ENCODE measurements at regions not wholly inside any gene's neighbourhood (a gene's known extent, or its start where the extent isn't known, plus 50 kb on each side); places are given as distances from the start of the nearest gene placed in this dataset.
"Not testable (repeated sequence)": the region's sequence is repeated elsewhere in the genome, so short reads cannot be mapped to it uniquely, and the experiment has no call there.

- no peaks in the 10 kb centered on the region for H3K4me1 Mint-ChIP-seq
- no peak for DNase-seq (ENCODE audit: low read depth, low spot score)
- H3K4me3 Mint-ChIP-seq: no peak overlapping the region
- H3K36me3 Mint-ChIP-seq (ENCODE audit: low read depth): peaks cover 2% of the 10 kb centered on the region
- H3K27ac Mint-ChIP-seq (ENCODE audit: unreplicated experiment): no peak overlapping the region
- peaks cover 6% of the 10 kb centered on the region for H3K9me3 Mint-ChIP-seq
- H3K27me3 Mint-ChIP-seq (ENCODE audit: low read depth): no peaks in the 10 kb centered on the region
- TF ChIP-seq CTCF (conservative IDR thresholded peaks at IDR 0.05): no peak
Observed at GRCh38 chr12:102653406-102653805, 173.0 kb upstream of the IGF1 start.

- no peak overlapping the region for H3K27ac Mint-ChIP-seq (ENCODE audit: unreplicated experiment)
- no peaks in the 10 kb centered on the region for H3K27me3 Mint-ChIP-seq (ENCODE audit: low read depth)
- TF ChIP-seq CTCF (conservative IDR thresholded peaks at IDR 0.05): no peak
- H3K4me3 Mint-ChIP-seq: no peak overlapping the region
- no peak for DNase-seq (ENCODE audit: low read depth, low spot score)
- peaks cover 4% of the 10 kb centered on the region for H3K9me3 Mint-ChIP-seq
- H3K36me3 Mint-ChIP-seq (ENCODE audit: low read depth): no peaks in the 10 kb centered on the region
- no peaks in the 10 kb centered on the region for H3K4me1 Mint-ChIP-seq
Observed at GRCh38 chr12:102652645-102653313, 172.4 kb upstream of the IGF1 start.

GRCh38 chr12:102645968-102646367, 165.6 kb upstream of the IGF1 start:
- Mint-ChIP-seq H3K4me1 (no peaks in the 10 kb centered on the region), H3K4me3 (no peak overlapping the region), H3K9me3 (peaks cover 16% of the 10 kb centered on the region), H3K36me3 (ENCODE audit: low read depth) (no peaks in the 10 kb centered on the region), H3K27ac (ENCODE audit: unreplicated experiment) (no peak overlapping the region), H3K27me3 (ENCODE audit: low read depth) (no peaks in the 10 kb centered on the region)
- no peak for TF ChIP-seq CTCF (conservative IDR thresholded peaks at IDR 0.05)
- no peak for DNase-seq (ENCODE audit: low read depth, low spot score)

GRCh38 chr12:102643879-102644575, 163.7 kb upstream of the IGF1 start:
- Mint-ChIP-seq H3K27ac (ENCODE audit: unreplicated experiment) (no peak overlapping the region), H3K36me3 (ENCODE audit: low read depth) (no peaks in the 10 kb centered on the region), H3K4me3 (no peak overlapping the region), H3K27me3 (ENCODE audit: low read depth) (no peaks in the 10 kb centered on the region), H3K9me3 (peaks cover 21% of the 10 kb centered on the region), H3K4me1 (no peaks in the 10 kb centered on the region)
- no peak for DNase-seq (ENCODE audit: low read depth, low spot score)
- no peak for TF ChIP-seq CTCF (conservative IDR thresholded peaks at IDR 0.05)

GRCh38 chr12:102642199-102642598, 161.8 kb upstream of the IGF1 start:
- Mint-ChIP-seq H3K4me1 (no peaks in the 10 kb centered on the region), H3K27ac (ENCODE audit: unreplicated experiment) (no peak overlapping the region), H3K36me3 (ENCODE audit: low read depth) (no peaks in the 10 kb centered on the region), H3K9me3 (peaks cover 21% of the 10 kb centered on the region), H3K4me3 (no peak overlapping the region), H3K27me3 (ENCODE audit: low read depth) (no peaks in the 10 kb centered on the region)
- TF ChIP-seq CTCF (conservative IDR thresholded peaks at IDR 0.05): no peak
- no peak for DNase-seq (ENCODE audit: low read depth, low spot score)

GRCh38 chr12:102640658-102641057, 160.3 kb upstream of the IGF1 start:
- H3K27me3 Mint-ChIP-seq (ENCODE audit: low read depth); H3K4me3 Mint-ChIP-seq; H3K27ac Mint-ChIP-seq (ENCODE audit: unreplicated experiment); DNase-seq (ENCODE audit: low read depth, low spot score); H3K36me3 Mint-ChIP-seq (ENCODE audit: low read depth); H3K4me1 Mint-ChIP-seq: not testable (repeated sequence)
- H3K9me3 Mint-ChIP-seq: peaks cover 12% of the 10 kb centered on the region

All from neural crest cell (in vitro differentiated cells).